ENCODE measurements at regions not wholly inside any gene's neighbourhood (a gene's known extent, or its start where the extent isn't known, plus 50 kb on each side); places are given as distances from the start of the nearest gene placed in this dataset.

GRCh38 chr2:234601213-234601612 lies 104.3 kb upstream of the ARL4C start:
- no peak for DNase-seq
- H3K36me3 Mint-ChIP-seq (ENCODE audit: insufficient read depth in 1 of 3, low read depth in 3 of 3), result peaks cover 0 to 19% (median 10%) of the 10 kb centered on the region in 3 experiments; a peak in 6 of 7 replicates
- TF ChIP-seq, protein P1, sequence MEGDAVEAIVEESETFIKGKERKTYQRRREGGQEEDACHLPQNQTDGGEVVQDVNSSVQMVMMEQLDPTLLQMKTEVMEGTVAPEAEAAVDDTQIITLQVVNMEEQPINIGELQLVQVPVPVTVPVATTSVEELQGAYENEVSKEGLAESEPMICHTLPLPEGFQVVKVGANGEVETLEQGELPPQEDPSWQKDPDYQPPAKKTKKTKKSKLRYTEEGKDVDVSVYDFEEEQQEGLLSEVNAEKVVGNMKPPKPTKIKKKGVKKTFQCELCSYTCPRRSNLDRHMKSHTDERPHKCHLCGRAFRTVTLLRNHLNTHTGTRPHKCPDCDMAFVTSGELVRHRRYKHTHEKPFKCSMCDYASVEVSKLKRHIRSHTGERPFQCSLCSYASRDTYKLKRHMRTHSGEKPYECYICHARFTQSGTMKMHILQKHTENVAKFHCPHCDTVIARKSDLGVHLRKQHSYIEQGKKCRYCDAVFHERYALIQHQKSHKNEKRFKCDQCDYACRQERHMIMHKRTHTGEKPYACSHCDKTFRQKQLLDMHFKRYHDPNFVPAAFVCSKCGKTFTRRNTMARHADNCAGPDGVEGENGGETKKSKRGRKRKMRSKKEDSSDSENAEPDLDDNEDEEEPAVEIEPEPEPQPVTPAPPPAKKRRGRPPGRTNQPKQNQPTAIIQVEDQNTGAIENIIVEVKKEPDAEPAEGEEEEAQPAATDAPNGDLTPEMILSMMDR (conservative IDR thresholded peaks at IDR 0.05), result no peak
- Histone ChIP-seq H3K9ac (ENCODE audit: extremely low read depth, insufficient read length, low read length) (no peak overlapping the region), H3K18ac (ENCODE audit: insufficient read length, low read depth, low read length) (no peak overlapping the region), H2BK120ac (ENCODE audit: low read depth, low read length, poor library complexity, severe bottlenecking) (no peak overlapping the region), H3T11ph (ENCODE audit: low read length) (no peak overlapping the region), H3K23me2 (ENCODE audit: insufficient read length, low read depth, low read length, poor library complexity, severe bottlenecking) (no peaks in the 10 kb centered on the region), H2AFZ (ENCODE audit: low read length) (no peak overlapping the region), H3K9me3 (ENCODE audit: control insufficient read depth, low read depth, low read length) (no peaks in the 10 kb centered on the region), H2BK20ac (ENCODE audit: low read depth, low read length, poor library complexity, severe bottlenecking) (no peak overlapping the region), H2BK15ac (ENCODE audit: low read depth, low read length) (0 out of 2 replicates have a peak overlapping the region, but pooled peaks have one; percentile 5), H4K5ac (ENCODE audit: insufficient read length, low read depth, low read length) (no peak overlapping the region), H3K14ac (ENCODE audit: insufficient read depth, low read length) (no peak overlapping the region), H3K4me2 (ENCODE audit: insufficient read depth, insufficient read length, low read length) (no peak overlapping the region), H2BK5ac (ENCODE audit: insufficient read length, low read length) (no peak overlapping the region), H3K4me1 (ENCODE audit: insufficient read depth, low read length) (peaks cover 13% of the 10 kb centered on the region), H2AK5ac (ENCODE audit: insufficient read length, low read length) (no peak overlapping the region), H3K79me1 (ENCODE audit: insufficient read depth, low read depth, low read length, poor library complexity, severe bottlenecking) (no peaks in the 10 kb centered on the region), H4K91ac (ENCODE audit: insufficient read length, low read depth, low read length) (no peak overlapping the region), H3K79me2 (ENCODE audit: insufficient read depth, low read length) (no peaks in the 10 kb centered on the region), H3K4ac (ENCODE audit: low read depth, low read length) (no peak overlapping the region), H4K20me1 (ENCODE audit: control insufficient read depth, insufficient read depth, insufficient read length) (no peaks in the 10 kb centered on the region), H2BK12ac (ENCODE audit: insufficient read length, low read depth, low read length) (no peak overlapping the region), H3K56ac (ENCODE audit: insufficient read length, low read depth, low read length) (no peak overlapping the region), H3K23ac (ENCODE audit: insufficient read length, low read depth, low read length) (no peak overlapping the region), H3K27me3 (ENCODE audit: insufficient read depth, low read length) (no peaks in the 10 kb centered on the region), H3K27ac (ENCODE audit: insufficient read length, low read depth, low read length) (no peak overlapping the region), H4K8ac (replicated peaks; ENCODE audit: insufficient read length, low read depth, low read length) (no peak overlapping the region)
- no peak overlapping the region for H3K4me3 Mint-ChIP-seq
- H3K4me1 Mint-ChIP-seq, result peaks cover 45 to 54% of the 10 kb centered on the region in 2 experiments
- H3K9me3 Mint-ChIP-seq, result peaks cover 11 to 14% of the 10 kb centered on the region in 2 experiments; a peak in 4 of 5 replicates
- no peak overlapping the region for H3K27ac Mint-ChIP-seq
- no CpG with 5 or more reads among the region's 5 CpGs for WGBS (ENCODE audit: extremely low coverage, insufficient read length, low lambda C conversion rate)
- peaks cover 5% of the 10 kb centered on the region for H3K27me3 Mint-ChIP-seq (ENCODE audit: low read depth)
